Nephron progenitor cell (in vitro differentiated cells): ENCODE measurements at regions not wholly inside any gene's neighbourhood (a gene's known extent, or its start where the extent isn't known, plus 50 kb on each side); places are given as distances from the start of the nearest gene placed in this dataset.

Experiments
- DNase-seq: peaks from one replicate; pipeline ENCODE4 v3.0.0; 2021
- H3K27ac Mint-ChIP-seq: 2 replicates; pipeline ENCODE4 v1.8.0; 2021; ENCODE audit warnings: mild to moderate bottlenecking, moderate library complexity, mixed read lengths
- H3K27me3 Mint-ChIP-seq: 2 replicates; pipeline ENCODE4 v1.8.0; 2021; ENCODE audit warnings: mild to moderate bottlenecking, low read depth, mixed read lengths; ENCODE audit not compliant: poor library complexity
- H3K36me3 Mint-ChIP-seq: 2 replicates; pipeline ENCODE4 v1.8.0; 2021; ENCODE audit warnings: low read depth, mixed read lengths
- H3K4me1 Mint-ChIP-seq: 2 replicates; pipeline ENCODE4 v1.8.0; 2021; ENCODE audit warnings: mixed read lengths
- H3K4me3 Mint-ChIP-seq: 2 replicates; pipeline ENCODE4 v1.8.0; 2021; ENCODE audit warnings: mild to moderate bottlenecking, moderate library complexity, mixed read lengths
- H3K9me3 Mint-ChIP-seq: 2 replicates; pipeline ENCODE4 v1.8.0; 2021; ENCODE audit warnings: mild to moderate bottlenecking, moderate library complexity, mixed read lengths
- CTCF ChIP-seq: fragments of 200-600 bp; sonication (generic); IDR thresholded peaks from 2 replicates; pipeline ENCODE4 v1.5.0; 2021; ENCODE audit warnings: antibody characterized with exemption

- peaks cover 65% of the 10 kb centered on the region for H3K9me3 Mint-ChIP-seq
These were observed 64.8 kb upstream of the MRPS6 start for GRCh38 chr21:34008618-34009017.

GRCh38 chr21:34006611-34007168 is 66.7 kb upstream of the MRPS6 start:
- Mint-ChIP-seq H3K27me3 (peaks cover 5% of the 10 kb centered on the region), H3K9me3 (peaks cover 46% of the 10 kb centered on the region)

More at GRCh38 chr21:34008618-34009017, 64.8 kb upstream of the MRPS6 start:
- peaks cover 28% of the 10 kb centered on the region for H3K36me3 Mint-ChIP-seq
- peak overlapping the region; percentile 19 for H3K27ac Mint-ChIP-seq
- H3K4me1 Mint-ChIP-seq: peaks cover 4% of the 10 kb centered on the region
- H3K4me3 Mint-ChIP-seq: no peak overlapping the region
- no peak for DNase-seq
- no peak for TF ChIP-seq CTCF
- H3K27me3 Mint-ChIP-seq: peaks cover 5% of the 10 kb centered on the region

GRCh38 chr21:34004974-34005373 is 68.4 kb upstream of the MRPS6 start:
- peaks cover 4% of the 10 kb centered on the region for H3K4me1 Mint-ChIP-seq
- H3K9me3 Mint-ChIP-seq: peaks cover 32% of the 10 kb centered on the region
- H3K4me3 Mint-ChIP-seq: no peak overlapping the region
- no peak for TF ChIP-seq CTCF
- no peak overlapping the region for H3K27ac Mint-ChIP-seq
- peaks cover 12% of the 10 kb centered on the region for H3K36me3 Mint-ChIP-seq
- no peak for DNase-seq
- H3K27me3 Mint-ChIP-seq: peaks cover 13% of the 10 kb centered on the region

More at GRCh38 chr21:34006611-34007168, 66.7 kb upstream of the MRPS6 start:
- Mint-ChIP-seq H3K36me3 (peaks cover 18% of the 10 kb centered on the region), H3K27ac (no peak overlapping the region), H3K4me3 (no peak overlapping the region), H3K4me1 (peaks cover 4% of the 10 kb centered on the region)
- DNase-seq: no peak
- no peak for TF ChIP-seq CTCF

- no peak for TF ChIP-seq CTCF
- Mint-ChIP-seq H3K27ac (no peak overlapping the region), H3K36me3 (peaks cover 12% of the 10 kb centered on the region), H3K27me3 (peaks cover 13% of the 10 kb centered on the region), H3K4me3 (no peak overlapping the region), H3K4me1 (peaks cover 4% of the 10 kb centered on the region), H3K9me3 (peaks cover 25% of the 10 kb centered on the region)
- DNase-seq: no peak
These were observed 69.1 kb upstream of the MRPS6 start for GRCh38 chr21:34004013-34004938.

GRCh38 chr21:34003428-34003827 is 70.0 kb upstream of the MRPS6 start:
- H3K4me1 Mint-ChIP-seq: peaks cover under 1% of the 10 kb centered on the region
- no peak overlapping the region for H3K27ac Mint-ChIP-seq
- DNase-seq: no peak
- peaks cover 12% of the 10 kb centered on the region for H3K27me3 Mint-ChIP-seq
- TF ChIP-seq CTCF: no peak
- peaks cover 17% of the 10 kb centered on the region for H3K9me3 Mint-ChIP-seq
- H3K36me3 Mint-ChIP-seq: peaks cover 8% of the 10 kb centered on the region
- H3K4me3 Mint-ChIP-seq: no peak overlapping the region
